ENCODE measurements at regions not wholly inside any gene's neighbourhood (a gene's known extent, or its start where the extent isn't known, plus 50 kb on each side); places are given as distances from the start of the nearest gene placed in this dataset.

GRCh38 chr17:34517406-34517805, 62.0 kb upstream of the TMEM132E start:
- TF ChIP-seq, protein P1, sequence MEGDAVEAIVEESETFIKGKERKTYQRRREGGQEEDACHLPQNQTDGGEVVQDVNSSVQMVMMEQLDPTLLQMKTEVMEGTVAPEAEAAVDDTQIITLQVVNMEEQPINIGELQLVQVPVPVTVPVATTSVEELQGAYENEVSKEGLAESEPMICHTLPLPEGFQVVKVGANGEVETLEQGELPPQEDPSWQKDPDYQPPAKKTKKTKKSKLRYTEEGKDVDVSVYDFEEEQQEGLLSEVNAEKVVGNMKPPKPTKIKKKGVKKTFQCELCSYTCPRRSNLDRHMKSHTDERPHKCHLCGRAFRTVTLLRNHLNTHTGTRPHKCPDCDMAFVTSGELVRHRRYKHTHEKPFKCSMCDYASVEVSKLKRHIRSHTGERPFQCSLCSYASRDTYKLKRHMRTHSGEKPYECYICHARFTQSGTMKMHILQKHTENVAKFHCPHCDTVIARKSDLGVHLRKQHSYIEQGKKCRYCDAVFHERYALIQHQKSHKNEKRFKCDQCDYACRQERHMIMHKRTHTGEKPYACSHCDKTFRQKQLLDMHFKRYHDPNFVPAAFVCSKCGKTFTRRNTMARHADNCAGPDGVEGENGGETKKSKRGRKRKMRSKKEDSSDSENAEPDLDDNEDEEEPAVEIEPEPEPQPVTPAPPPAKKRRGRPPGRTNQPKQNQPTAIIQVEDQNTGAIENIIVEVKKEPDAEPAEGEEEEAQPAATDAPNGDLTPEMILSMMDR (IDR thresholded peaks at IDR 0.05; ENCODE audit: poor library complexity), result no peak
- TF ChIP-seq EZH2 (IDR thresholded peaks at IDR 0.05; ENCODE audit: borderline replicate concordance), result no peak
